ENCODE measurements at regions not wholly inside any gene's neighbourhood (a gene's known extent, or its start where the extent isn't known, plus 50 kb on each side); places are given as distances from the start of the nearest gene placed in this dataset.
"Not testable (repeated sequence)": the region's sequence is repeated elsewhere in the genome, so short reads cannot be mapped to it uniquely, and the experiment has no call there.

DNA sequence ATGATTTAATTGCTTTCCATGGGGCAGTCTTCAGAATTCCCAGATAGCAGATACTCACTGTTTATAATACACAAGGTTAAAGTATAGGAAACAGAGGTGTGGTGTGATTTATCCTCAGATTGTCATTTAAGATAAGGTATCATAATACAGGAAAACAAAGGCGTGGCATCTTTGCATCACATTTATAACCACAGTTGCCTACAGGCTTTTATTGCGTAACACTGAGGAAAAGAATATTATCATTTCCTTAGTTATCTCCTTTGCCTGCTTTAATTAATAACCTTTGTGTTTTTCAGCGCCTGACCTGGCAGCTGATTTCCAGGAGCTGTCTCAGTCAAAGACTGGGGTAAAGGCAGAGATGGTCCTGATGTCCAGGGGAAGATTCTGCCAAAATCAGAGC lies 68.8 kb downstream of the SSX7 start:
- no peak for DNase-seq (ENCODE audit: low spot score)

DNA sequence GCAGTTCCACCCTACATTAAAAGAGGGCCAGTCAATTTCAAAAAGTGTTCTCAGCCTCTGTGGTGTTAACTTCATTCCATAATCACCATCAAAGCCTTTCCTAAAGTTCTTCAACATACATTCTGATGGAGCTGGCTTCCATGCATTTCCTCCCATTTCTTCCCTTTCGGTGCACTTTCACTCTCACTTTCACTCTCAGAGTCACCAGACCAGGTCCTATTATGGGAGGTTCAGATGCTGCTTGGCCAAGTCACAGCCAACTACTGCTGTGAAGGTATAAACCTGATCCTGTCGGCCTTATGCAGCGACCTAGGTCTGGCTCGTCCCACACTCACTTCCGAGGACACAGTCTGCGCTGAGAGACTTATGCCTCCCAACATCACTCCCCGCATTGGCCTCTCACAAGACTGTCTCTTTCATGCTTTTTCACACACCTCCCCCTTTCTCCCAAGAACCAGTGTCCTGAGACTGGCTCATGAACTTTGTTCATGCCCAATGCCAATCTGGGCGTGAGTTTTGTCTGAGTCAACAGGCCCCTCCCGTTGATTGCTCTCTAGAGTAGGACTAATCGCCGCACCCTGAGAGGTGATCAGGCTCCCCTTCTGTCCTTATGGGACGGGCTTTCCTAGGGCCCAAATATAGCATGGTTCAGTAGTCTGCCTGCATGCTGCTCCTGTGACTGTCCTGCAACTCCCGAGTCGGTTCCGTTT lies 60.8 kb upstream of the XAGE1B start:
- no peak for DNase-seq (ENCODE audit: low spot score)

- no peak for DNase-seq (ENCODE audit: low spot score)
These were observed 60.1 kb upstream of the XAGE1B start for GRCh38 chrX:52576946-52577345.

DNA sequence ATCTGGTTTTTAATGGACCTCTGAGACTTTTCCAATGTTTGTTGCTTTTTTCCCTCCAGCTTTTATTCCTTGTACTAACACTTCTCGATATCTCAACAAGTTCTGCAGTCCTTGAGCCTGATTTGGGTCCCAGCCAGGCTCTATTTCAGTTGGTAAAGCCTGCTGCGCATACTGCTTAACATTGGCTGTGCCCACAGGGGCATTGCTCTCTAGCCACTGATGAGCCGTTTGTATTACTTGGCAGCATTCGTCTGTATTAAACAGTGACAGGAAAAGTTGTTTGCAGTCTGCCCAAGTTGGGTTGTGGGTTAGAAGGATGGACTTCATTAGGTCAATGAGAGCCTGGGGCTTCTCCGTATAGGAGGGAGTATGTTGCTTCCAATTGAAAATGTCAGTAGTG lies 59.6 kb upstream of the XAGE1B start:
- no peak for DNase-seq (ENCODE audit: low spot score)

DNA sequence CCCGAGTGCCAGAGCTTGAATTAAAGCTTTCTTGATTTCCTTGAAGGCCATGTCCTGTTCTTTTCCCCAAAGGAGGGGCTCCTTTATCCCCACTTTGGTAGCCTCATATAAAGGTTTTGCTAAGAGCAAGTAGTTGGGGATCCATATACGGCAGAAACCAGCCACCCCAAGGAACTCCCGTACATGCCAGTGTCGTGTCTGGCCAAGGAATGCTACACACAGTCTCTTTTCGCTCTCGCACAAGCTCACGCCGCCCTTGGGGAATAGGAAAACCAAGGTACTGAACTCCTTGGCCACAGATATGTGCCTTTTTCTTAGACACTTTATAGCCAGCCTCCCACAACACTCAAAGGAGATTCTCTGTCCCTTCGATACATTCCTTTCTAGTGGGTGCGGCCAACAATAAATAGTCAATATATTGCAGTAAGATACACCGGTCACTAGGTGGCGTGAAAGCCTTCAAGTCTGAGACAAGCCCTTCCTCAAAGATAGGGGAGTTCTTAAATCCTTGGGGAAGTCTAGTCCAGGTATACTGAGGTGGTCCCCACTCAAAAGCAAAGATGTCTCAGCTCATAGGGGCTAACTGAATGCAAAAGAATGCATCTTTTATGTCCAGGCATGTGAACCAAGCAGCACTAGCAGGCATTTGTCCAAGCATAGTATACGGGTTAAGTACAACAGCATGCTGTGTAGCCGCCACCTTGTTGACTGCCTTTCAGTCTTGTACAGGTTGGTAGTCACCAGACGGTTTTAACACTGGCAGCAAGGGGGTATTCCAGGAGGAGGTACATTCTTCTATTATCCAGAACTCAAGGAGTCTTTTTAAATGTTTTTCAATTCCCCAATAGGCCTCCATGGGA lies 57.8 kb upstream of the XAGE1B start:
- peak; percentile 54 for DNase-seq (ENCODE audit: low spot score)

DNA sequence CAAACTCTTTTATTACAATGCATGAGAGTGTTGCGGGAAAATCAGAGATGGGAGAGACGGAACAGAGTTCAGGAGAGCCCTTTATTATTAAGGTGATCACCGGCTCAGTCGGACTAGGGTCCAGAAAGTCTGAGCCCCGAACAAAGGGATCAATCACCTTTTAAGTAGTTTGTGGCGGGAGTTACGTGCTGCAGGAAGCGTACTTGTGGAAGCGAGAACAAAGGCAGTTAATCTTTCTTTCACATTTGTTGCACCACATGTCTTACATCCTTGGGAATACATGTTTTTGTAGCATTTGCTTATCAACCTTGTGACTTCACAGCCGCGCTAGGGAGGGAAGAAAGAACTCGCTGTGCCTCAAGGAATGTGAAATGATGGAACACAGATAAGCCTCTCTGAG lies 51.3 kb upstream of the XAGE1B start:
- DNase-seq (ENCODE audit: low spot score), result not testable (repeated sequence)

Data from hematopoietic multipotent progenitor cell treated with erythropoietin and hydrocortisone succinate and interleukin-3 and kit ligand, for 15 days (in vitro differentiated cells).